GM12875 (cell line): ENCODE measurements at regions not wholly inside any gene's neighbourhood (a gene's known extent, or its start where the extent isn't known, plus 50 kb on each side); places are given as distances from the start of the nearest gene placed in this dataset.

ENCODE experiments used
- H3K4me3 ChIP-seq: one replicate; pipeline ENCODE4 v1.5.1; 2011; ENCODE audit warnings: low read depth, low read length, control low read depth
- CTCF ChIP-seq: IDR thresholded peaks from 2 replicates; pipeline ENCODE4 v1.5.1; 2011; ENCODE audit warnings: low read depth, mild to moderate bottlenecking, control low read depth, inconsistent platforms, low read length, moderate library complexity, borderline replicate concordance; ENCODE audit not compliant: insufficient read depth

GRCh38 chr5:35308421-35308820 lies 78.1 kb upstream of the PRLR start:
- H3K4me3 ChIP-seq = no peak overlapping the region
- no peak for TF ChIP-seq CTCF

- TF ChIP-seq CTCF = no peak
- no peak overlapping the region for H3K4me3 ChIP-seq
These were observed 76.6 kb upstream of the PRLR start for GRCh38 chr5:35306716-35307365.

GRCh38 chr5:35305336-35306020 lies 75.2 kb upstream of the PRLR start:
- no peak overlapping the region for H3K4me3 ChIP-seq
- TF ChIP-seq CTCF = no peak

- TF ChIP-seq CTCF = no peak
- H3K4me3 ChIP-seq = no peak overlapping the region
These were observed 74.0 kb upstream of the PRLR start for GRCh38 chr5:35304291-35304690.

- TF ChIP-seq CTCF = no peak
- H3K4me3 ChIP-seq = no peak overlapping the region
These were observed 72.9 kb upstream of the PRLR start for GRCh38 chr5:35303152-35303551.

- no peak for TF ChIP-seq CTCF
These were observed 72.3 kb upstream of the PRLR start for GRCh38 chr5:35302544-35302943.

GRCh38 chr5:35297755-35298154 lies 67.5 kb upstream of the PRLR start:
- no peak overlapping the region for H3K4me3 ChIP-seq
- TF ChIP-seq CTCF = no peak

More at GRCh38 chr5:35302544-35302943, 72.3 kb upstream of the PRLR start:
- H3K4me3 ChIP-seq = no peak overlapping the region
